Heart left ventricle (tissue), 16 donors: ENCODE measurements at regions not wholly inside any gene's neighbourhood (a gene's known extent, or its start where the extent isn't known, plus 50 kb on each side); places are given as distances from the start of the nearest gene placed in this dataset.

Source experiments
- ATAC-seq, 4 donors: fragments of 200-7000 bp; cut with Tn5 transposase; one replicate each; pipeline ENCODE4 v1.9.1; 2020 to 2022; ENCODE audit warnings: moderate library complexity in 4 of 4, mild to moderate bottlenecking in 3 of 4, moderate number of reproducible peaks in 1 of 4
- DNase-seq, 5 donors: peaks; one replicate each; pipeline ENCODE4 v3.0.0-alpha.2; 2020
- H3K27ac ChIP-seq, 12 donors: fragments of 200-600 bp; sonication (generic) in 4 of 12; one replicate each; pipeline versions ENCODE4 v1.5.0 to v1.8.0; 2016 to 2022; ENCODE audit warnings: mild to moderate bottlenecking in 2 of 12
- H3K27me3 ChIP-seq, 9 donors: fragments of 200-600 bp; sonication (generic) in 2 of 9; one replicate each; pipeline versions ENCODE4 v1.5.1 to v1.8.0; 2016 to 2022; ENCODE audit warnings: mild to moderate bottlenecking in 3 of 9
- H3K36me3 ChIP-seq, 9 donors: fragments of 200-600 bp; sonication (generic) in 2 of 9; one replicate each; pipeline versions ENCODE4 v1.5.0 to v1.8.0; 2018 to 2022; ENCODE audit warnings: mild to moderate bottlenecking in 2 of 9
- H3K4me1 ChIP-seq, 12 donors: fragments of 200-600 bp; sonication (generic) in 4 of 12; one replicate each; pipeline versions ENCODE4 v1.5.0 to v1.8.0; 2016 to 2022; ENCODE audit warnings: mild to moderate bottlenecking in 3 of 12
- H3K4me3 ChIP-seq, 12 donors: fragments of 200-600 bp; sonication (generic) in 4 of 12; one replicate each; pipeline versions ENCODE4 v1.5.0 to v1.8.0; 2017 to 2022; ENCODE audit warnings: mild to moderate bottlenecking in 9 of 12, moderate library complexity in 4 of 12
- H3K9me3 ChIP-seq, 12 donors: fragments of 200-600 bp; sonication (generic) in 4 of 12; one replicate each; pipeline versions ENCODE4 v1.5.0 to v1.8.0; 2016 to 2022; ENCODE audit warnings: mild to moderate bottlenecking in 1 of 12
- CTCF ChIP-seq, 12 donors: fragments of 200-600 bp; sonication (generic) in 4 of 12; IDR thresholded peaks; one replicate each; pipeline versions ENCODE4 v1.5.0 to v1.8.0; 2018 to 2022; ENCODE audit warnings: antibody characterized with exemption in 12 of 12, mild to moderate bottlenecking in 5 of 12
- POLR2A ChIP-seq, 2 donors: fragments of 450-650 bp; IDR thresholded peaks; one replicate each; pipeline ENCODE4 v1.6.1; 2017; ENCODE audit warnings: antibody characterized with exemption in 2 of 2, mild to moderate bottlenecking in 2 of 2, moderate library complexity in 2 of 2
- WGBS, 4 donors: extraction: QIAGEN DNeasy Blood & Tissue Kit in 2 of 4; methylation state at CpG; one replicate each; pipeline versions ENCODE4 v1.1.5 to v1.1.7; 2013 to 2018; 5-methylcytosine and 5-hydroxymethylcytosine counted together
- intact Hi-C, 10 donors: fragments of 100-400 bp; cut with DNase I; formaldehyde crosslinking; loops; one replicate each; pipeline versions ENCODE4 v1.11.1 to v1.14.2; 2022
- donor health status: ischemic (EF 13 %, LVEDD 7.1; RV severe dilation, severe dysfunction).
- donor health status: healthy with polysubstance abuse.
- donor health status: DM: no; HTN: yes; CAD: no.
- donor health status: DM: no; HTN: no; CAD: no.
- donor health status: ischemic (EF 25% LVEDD 6.9; RV normal size, moderate dysfunction).
- donor health status: ischemic (EF 25% LVEDD 5.7; RV mildly dilated, moderate dysfunction).
- donor health status: healthy.
- donor health status: DM: yes; HTN: yes; CAD: no.
- donor health status: ischemic (EF 35%, LVEDD 5.7; RV mildly dilated, moderate dysfunction).
- donor health status: nonischemic (EF 11% LVEDD 7.7; RV severe dilation, severe dysfunction).
- donor health status: DM: yes; HTN: yes; CAD: no.
- donor health status: PGD.
- donor health status: ischemic (EF 29% LVEDD 5.4; RV normal size, mild dysfunction).
- donor health status: nonischemic (EF 23%, LVEDD 6.1; RV moderate dilation, normal function).

- no peaks in the 10 kb centered on the region for H3K36me3 ChIP-seq
- no peak for TF ChIP-seq CTCF (IDR thresholded peaks at IDR 0.05)
- no peak for TF ChIP-seq POLR2A (IDR thresholded peaks at IDR 0.05)
- H3K9me3 ChIP-seq: peaks cover 0 to 9% (median 0%) of the 10 kb centered on the region in 12 donors
- H3K4me1 ChIP-seq: peaks cover 0 to 9% (median 0%) of the 10 kb centered on the region in 12 donors
- 71 to 76% (median 72%) methylated on average over 3 of the region's 3 CpGs for WGBS, 4 donors
- intact Hi-C loops: loop anchor here in 1 of 10 donors (10.0 kb wide), 1 partner anchor 60 kb away; no protein-coding TSS in a partner anchor
- H3K27me3 ChIP-seq: no peaks in the 10 kb centered on the region
- peak overlapping the region in 1 of 12 donors; percentile 2 for H3K27ac ChIP-seq
- DNase-seq (no peak), ATAC-seq (peak in 1 of 4 donors; percentile 39)
- no peak overlapping the region for H3K4me3 ChIP-seq
Observed at GRCh38 chr15:38885001-38885400, 320.4 kb upstream of the RASGRP1 start.

- intact Hi-C loops: loop anchor here in 1 of 10 donors (10.0 kb wide), 1 partner anchor 61 kb away; no protein-coding TSS in a partner anchor
- no peaks in the 10 kb centered on the region for H3K27me3 ChIP-seq
- DNase-seq (no peak), ATAC-seq (no peak)
- no peaks in the 10 kb centered on the region for H3K36me3 ChIP-seq
- H3K4me1 ChIP-seq: peaks cover 0 to 9% (median 0%) of the 10 kb centered on the region in 12 donors
- no peak overlapping the region for H3K4me3 ChIP-seq
- H3K27ac ChIP-seq: peak overlapping the region in 1 of 12 donors; percentile 2
- H3K9me3 ChIP-seq: peaks cover 0 to 9% (median 0%) of the 10 kb centered on the region in 12 donors
- 65 to 72% (median 66%) methylated on average over 4 of the region's 4 CpGs for WGBS, 4 donors
- TF ChIP-seq CTCF (IDR thresholded peaks at IDR 0.05) (no peak), POLR2A (IDR thresholded peaks at IDR 0.05) (no peak)
Observed at GRCh38 chr15:38885471-38885952, 320.9 kb upstream of the RASGRP1 start.

GRCh38 chr15:38886315-38887163 is 321.9 kb upstream of the RASGRP1 start:
- Histone ChIP-seq H3K4me1 (peaks cover 0 to 9% (median 0%) of the 10 kb centered on the region in 12 donors), H3K36me3 (no peaks in the 10 kb centered on the region), H3K27ac (no peak overlapping the region), H3K9me3 (peaks cover 0 to 3% (median 0%) of the 10 kb centered on the region in 12 donors), H3K4me3 (no peak overlapping the region), H3K27me3 (no peaks in the 10 kb centered on the region)
- no peak for ATAC-seq
- TF ChIP-seq CTCF (IDR thresholded peaks at IDR 0.05): no peak
- no peak for TF ChIP-seq POLR2A (IDR thresholded peaks at IDR 0.05)
- intact Hi-C loops: loop anchor here in 1 of 10 donors (10.0 kb wide), 1 partner anchor 62 kb away; no protein-coding TSS in a partner anchor
- 83 to 94% (median 91%) methylated on average over 2 of the region's 2 CpGs for WGBS, 4 donors
- DNase-seq: no peak

- no peaks in the 10 kb centered on the region for H3K36me3 ChIP-seq
- no peak overlapping the region for H3K27ac ChIP-seq
- H3K27me3 ChIP-seq: no peaks in the 10 kb centered on the region
- ATAC-seq (no peak), DNase-seq (no peak)
- TF ChIP-seq CTCF (IDR thresholded peaks at IDR 0.05): no peak
- no peak for TF ChIP-seq POLR2A (IDR thresholded peaks at IDR 0.05)
- WGBS, 4 donors: 85 to 89% (median 86%) methylated on average over 5 of the region's 5 CpGs
- peaks cover 0 to 8% (median 0%) of the 10 kb centered on the region in 12 donors for H3K9me3 ChIP-seq
- intact Hi-C loops: loop anchor here in 1 of 10 donors (10.0 kb wide), 1 partner anchor 64 kb away; no protein-coding TSS in a partner anchor
- peaks cover 0 to 9% (median 0%) of the 10 kb centered on the region in 12 donors for H3K4me1 ChIP-seq
- H3K4me3 ChIP-seq: no peak overlapping the region
Observed at GRCh38 chr15:38888701-38889221, 324.1 kb upstream of the RASGRP1 start.
